ENCODE measurements at regions not wholly inside any gene's neighbourhood (a gene's known extent, or its start where the extent isn't known, plus 50 kb on each side); places are given as distances from the start of the nearest gene placed in this dataset.
A peak's percentile ranks its signal among the peaks of the same experiment; 100 is the strongest.

- no peak for DNase-seq (ENCODE audit: low read depth)
Measured at GRCh38 chr15:72919936-72920465, 132.3 kb upstream of the NEO1 start.

GRCh38 chr15:72916897-72917296 is 133.3 kb upstream of the ADPGK start:
- DNase-seq (ENCODE audit: low read depth), result no peak

GRCh38 chr15:72916378-72916777 is 132.8 kb upstream of the ADPGK start:
- no peak for DNase-seq (ENCODE audit: low read depth)

- no peak for DNase-seq (ENCODE audit: low read depth)
Measured at GRCh38 chr15:72915843-72916242, 132.3 kb upstream of the ADPGK start.

- DNase-seq (ENCODE audit: low read depth), result no peak
Measured at GRCh38 chr15:72912996-72913395, 129.4 kb upstream of the ADPGK start.

GRCh38 chr15:72912121-72912520 is 128.6 kb upstream of the ADPGK start:
- no peak for DNase-seq (ENCODE audit: low read depth)

GRCh38 chr15:72911626-72912025 is 128.1 kb upstream of the ADPGK start:
- no peak for DNase-seq (ENCODE audit: low read depth)

- no peak for DNase-seq (ENCODE audit: low read depth)
Measured at GRCh38 chr15:72908713-72909112, 125.2 kb upstream of the ADPGK start.

- DNase-seq (ENCODE audit: low read depth), result no peak
Measured at GRCh38 chr15:72907733-72908132, 124.2 kb upstream of the ADPGK start.

- DNase-seq (ENCODE audit: low read depth), result no peak
Measured at GRCh38 chr15:72902919-72903260, 119.3 kb upstream of the ADPGK start.

GRCh38 chr15:72902245-72902918 is 118.8 kb upstream of the ADPGK start:
- DNase-seq (ENCODE audit: low read depth), result peak; percentile 56

- no peak for DNase-seq (ENCODE audit: low read depth)
Measured at GRCh38 chr15:72892986-72893385, 109.4 kb upstream of the ADPGK start.

GRCh38 chr15:72890043-72890442 is 106.5 kb upstream of the ADPGK start:
- no peak for DNase-seq (ENCODE audit: low read depth)

- DNase-seq (ENCODE audit: low read depth), result no peak
Measured at GRCh38 chr15:72889545-72889944, 106.0 kb upstream of the ADPGK start.

- DNase-seq (ENCODE audit: low read depth), result no peak
Measured at GRCh38 chr15:72888811-72889210, 105.3 kb upstream of the ADPGK start.

- DNase-seq (ENCODE audit: low read depth), result no peak
Measured at GRCh38 chr15:72888211-72888610, 104.7 kb upstream of the ADPGK start.

- DNase-seq (ENCODE audit: low read depth), result no peak
Measured at GRCh38 chr15:72887376-72887775, 103.8 kb upstream of the ADPGK start.

- no peak for DNase-seq (ENCODE audit: low read depth)
Measured at GRCh38 chr15:72884311-72884710, 100.8 kb upstream of the ADPGK start.

- no peak for DNase-seq (ENCODE audit: low read depth)
Measured at GRCh38 chr15:72873379-72874233, 90.0 kb upstream of the ADPGK start.

- DNase-seq (ENCODE audit: low read depth), result no peak
Measured at GRCh38 chr15:72872066-72872845, 88.7 kb upstream of the ADPGK start.

GRCh38 chr15:72866866-72867616 is 83.5 kb upstream of the ADPGK start:
- no peak for DNase-seq (ENCODE audit: low read depth)

GRCh38 chr15:72866182-72866581 is 82.6 kb upstream of the ADPGK start:
- DNase-seq (ENCODE audit: low read depth), result no peak
